DND-41 (cell line): ENCODE measurements at regions not wholly inside any gene's neighbourhood (a gene's known extent, or its start where the extent isn't known, plus 50 kb on each side); places are given as distances from the start of the nearest gene placed in this dataset.

Experiments used
- ATAC-seq: fragments of 200-7000 bp; cut with Tn5 transposase; 3 replicates; pipeline ENCODE4 v1.9.1; 2021; ENCODE audit warnings: low read depth; ENCODE audit not compliant: insufficient read depth
- DNase-seq: peaks from one replicate; pipeline ENCODE4 v3.0.0-alpha.2; 2020
- H2AFZ ChIP-seq: 2 replicates; pipeline ENCODE4 v1.6.0; 2012; ENCODE audit warnings: low read depth, low read length
- H3K27ac ChIP-seq: 2 replicates; pipeline ENCODE4 v1.5.1; 2012; ENCODE audit warnings: low read length, inconsistent platforms
- H3K27me3 ChIP-seq: fragments of 200-600 bp; sonication (generic); 2 replicates; pipeline ENCODE4 v1.6.0; 2012; ENCODE audit warnings: low read length, mild to moderate bottlenecking, inconsistent platforms; ENCODE audit not compliant: insufficient read depth, poor library complexity
- H3K36me3 ChIP-seq: 2 replicates; pipeline ENCODE4 v1.5.1; 2012; ENCODE audit warnings: low read length, inconsistent platforms; ENCODE audit not compliant: insufficient read depth
- H3K4me1 ChIP-seq: 2 replicates; pipeline ENCODE4 v1.5.1; 2012; ENCODE audit warnings: mild to moderate bottlenecking, low read length; ENCODE audit not compliant: insufficient read depth
- H3K4me2 ChIP-seq: 2 replicates; pipeline ENCODE4 v1.6.0; 2012; ENCODE audit warnings: mild to moderate bottlenecking, moderate library complexity, low read length, inconsistent platforms; ENCODE audit not compliant: insufficient read depth
- H3K4me3 ChIP-seq, 2 experiments: fragments of 200-600 bp in 1 of 2; shearing (Covaris generic) in 1 of 2; 2 replicates each; pipeline ENCODE4 v1.5.1; 2012 to 2016; ENCODE audit warnings: inconsistent platforms in 2 of 2, low read length in 2 of 2, mild to moderate bottlenecking in 2 of 2, low read depth in 1 of 2, moderate library complexity in 1 of 2
- H3K79me2 ChIP-seq: 2 replicates; pipeline ENCODE4 v1.6.0; 2012; ENCODE audit warnings: low read length, inconsistent platforms; ENCODE audit not compliant: insufficient read depth
- H3K9ac ChIP-seq: 2 replicates; pipeline ENCODE4 v1.6.0; 2012; ENCODE audit warnings: low read depth, mild to moderate bottlenecking, inconsistent platforms, low read length, moderate library complexity
- H3K9me3 ChIP-seq: 2 replicates; pipeline ENCODE4 v1.5.1; 2012; ENCODE audit warnings: low read length, moderate library complexity, mild to moderate bottlenecking, inconsistent platforms; ENCODE audit not compliant: insufficient read depth, severe bottlenecking
- H4K20me1 ChIP-seq: 2 replicates; pipeline ENCODE4 v1.6.0; 2012; ENCODE audit warnings: low read length; ENCODE audit not compliant: insufficient read depth
- EZH2 ChIP-seq: IDR thresholded peaks from 3 replicates; pipeline ENCODE4 v1.6.1; 2012; ENCODE audit warnings: borderline replicate concordance, low read depth, mild to moderate bottlenecking, moderate library complexity, low read length, inconsistent platforms; ENCODE audit not compliant: severe bottlenecking
- TF ChIP-seq, protein P1 (sequence below): IDR thresholded peaks from 2 replicates; pipeline ENCODE4 v1.5.1; 2012; ENCODE audit warnings: borderline replicate concordance, low read length, moderate library complexity, mild to moderate bottlenecking; ENCODE audit not compliant: poor library complexity, severe bottlenecking; ENCODE audit errors: extremely low read depth

DNA sequence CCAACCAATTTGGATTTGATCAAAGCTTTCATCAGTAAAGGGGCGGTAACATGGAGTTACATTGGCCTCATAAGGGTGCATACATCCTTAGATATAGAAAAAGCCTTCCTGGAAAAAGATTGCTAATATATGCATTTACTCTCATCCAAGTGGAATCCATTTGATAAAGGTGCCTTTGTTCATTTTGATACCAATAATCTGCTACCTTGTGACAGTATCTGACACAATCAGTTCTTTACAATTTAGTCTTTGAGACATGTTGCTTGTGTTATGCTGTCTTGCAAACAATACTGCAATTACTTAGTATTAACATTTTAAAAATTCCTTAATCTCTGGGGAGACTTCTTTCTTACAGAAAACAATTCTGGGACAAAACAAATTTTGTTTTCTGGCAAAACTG is 654.4 kb upstream of the SLC35B3 start:
- Histone ChIP-seq H3K27ac (no peak overlapping the region), H4K20me1 (no peaks in the 10 kb centered on the region), H3K4me1 (no peaks in the 10 kb centered on the region), H3K4me2 (no peak overlapping the region), H3K9ac (no peak overlapping the region), H3K4me3 (no peak overlapping the region), H3K9me3 (no peaks in the 10 kb centered on the region), H2AFZ (no peak overlapping the region), H3K36me3 (no peaks in the 10 kb centered on the region), H3K27me3 (no peaks in the 10 kb centered on the region), H3K79me2 (no peaks in the 10 kb centered on the region)
- ATAC-seq (no peak), DNase-seq (no peak)
- TF ChIP-seq EZH2: no peak
- TF ChIP-seq, protein P1, sequence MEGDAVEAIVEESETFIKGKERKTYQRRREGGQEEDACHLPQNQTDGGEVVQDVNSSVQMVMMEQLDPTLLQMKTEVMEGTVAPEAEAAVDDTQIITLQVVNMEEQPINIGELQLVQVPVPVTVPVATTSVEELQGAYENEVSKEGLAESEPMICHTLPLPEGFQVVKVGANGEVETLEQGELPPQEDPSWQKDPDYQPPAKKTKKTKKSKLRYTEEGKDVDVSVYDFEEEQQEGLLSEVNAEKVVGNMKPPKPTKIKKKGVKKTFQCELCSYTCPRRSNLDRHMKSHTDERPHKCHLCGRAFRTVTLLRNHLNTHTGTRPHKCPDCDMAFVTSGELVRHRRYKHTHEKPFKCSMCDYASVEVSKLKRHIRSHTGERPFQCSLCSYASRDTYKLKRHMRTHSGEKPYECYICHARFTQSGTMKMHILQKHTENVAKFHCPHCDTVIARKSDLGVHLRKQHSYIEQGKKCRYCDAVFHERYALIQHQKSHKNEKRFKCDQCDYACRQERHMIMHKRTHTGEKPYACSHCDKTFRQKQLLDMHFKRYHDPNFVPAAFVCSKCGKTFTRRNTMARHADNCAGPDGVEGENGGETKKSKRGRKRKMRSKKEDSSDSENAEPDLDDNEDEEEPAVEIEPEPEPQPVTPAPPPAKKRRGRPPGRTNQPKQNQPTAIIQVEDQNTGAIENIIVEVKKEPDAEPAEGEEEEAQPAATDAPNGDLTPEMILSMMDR: no peak

DNA sequence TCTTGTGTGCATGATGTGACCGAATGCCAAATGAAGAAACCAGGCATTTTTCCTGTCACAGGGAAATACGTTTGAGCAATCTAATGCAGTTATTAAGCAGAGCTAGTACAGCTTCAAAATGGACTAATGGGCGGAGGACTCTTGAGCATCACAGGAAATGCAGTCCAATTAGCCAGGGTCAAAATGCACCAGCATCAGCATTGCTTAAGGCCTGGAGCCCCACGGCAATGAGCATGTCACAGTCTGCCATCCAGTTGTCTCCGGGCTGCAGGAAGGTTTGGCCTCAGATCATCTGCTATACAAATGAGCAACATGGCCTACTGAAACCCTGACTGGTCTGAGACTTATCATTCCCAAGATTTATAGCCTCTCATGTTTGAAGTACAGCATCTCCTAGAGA is 652.1 kb upstream of the SLC35B3 start:
- Histone ChIP-seq H3K9ac (no peak overlapping the region), H3K36me3 (no peaks in the 10 kb centered on the region), H3K27me3 (no peaks in the 10 kb centered on the region), H3K4me2 (no peak overlapping the region), H3K9me3 (no peaks in the 10 kb centered on the region), H3K27ac (no peak overlapping the region), H4K20me1 (no peaks in the 10 kb centered on the region), H2AFZ (no peak overlapping the region), H3K4me1 (no peaks in the 10 kb centered on the region), H3K79me2 (no peaks in the 10 kb centered on the region), H3K4me3 (no peak overlapping the region)
- TF ChIP-seq EZH2: no peak
- TF ChIP-seq, protein P1: no peak
- ATAC-seq (no peak), DNase-seq (no peak)

DNA sequence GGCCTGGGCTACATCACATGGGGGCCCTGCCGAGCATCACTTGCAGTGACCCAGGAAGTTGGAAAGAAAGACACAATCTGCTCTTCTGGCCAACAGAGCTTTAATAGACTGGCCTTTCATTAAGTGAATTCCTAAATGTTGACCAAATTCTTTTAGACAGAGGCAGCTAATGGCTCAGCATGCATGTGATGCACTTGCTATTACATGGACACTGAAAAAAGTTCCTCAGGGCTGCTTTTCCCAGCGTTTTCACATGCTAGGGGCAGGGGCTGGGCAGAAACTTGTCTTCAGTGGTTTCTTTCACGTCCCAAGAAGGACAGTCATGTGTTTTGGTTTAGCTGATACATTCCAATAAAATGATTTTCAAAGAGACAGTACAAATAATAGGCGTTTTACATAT is 651.0 kb upstream of the SLC35B3 start:
- no peak overlapping the region for H3K27ac ChIP-seq
- H3K79me2 ChIP-seq: no peaks in the 10 kb centered on the region
- no peak overlapping the region for H3K4me3 ChIP-seq
- no peak overlapping the region for H3K4me2 ChIP-seq
- H2AFZ ChIP-seq: no peak overlapping the region
- ATAC-seq (no peak), DNase-seq (no peak)
- no peaks in the 10 kb centered on the region for H3K9me3 ChIP-seq
- no peaks in the 10 kb centered on the region for H3K4me1 ChIP-seq
- TF ChIP-seq, protein P1: no peak
- no peak for TF ChIP-seq EZH2
- no peaks in the 10 kb centered on the region for H4K20me1 ChIP-seq
- no peaks in the 10 kb centered on the region for H3K36me3 ChIP-seq
- no peaks in the 10 kb centered on the region for H3K27me3 ChIP-seq
- no peak overlapping the region for H3K9ac ChIP-seq

DNA sequence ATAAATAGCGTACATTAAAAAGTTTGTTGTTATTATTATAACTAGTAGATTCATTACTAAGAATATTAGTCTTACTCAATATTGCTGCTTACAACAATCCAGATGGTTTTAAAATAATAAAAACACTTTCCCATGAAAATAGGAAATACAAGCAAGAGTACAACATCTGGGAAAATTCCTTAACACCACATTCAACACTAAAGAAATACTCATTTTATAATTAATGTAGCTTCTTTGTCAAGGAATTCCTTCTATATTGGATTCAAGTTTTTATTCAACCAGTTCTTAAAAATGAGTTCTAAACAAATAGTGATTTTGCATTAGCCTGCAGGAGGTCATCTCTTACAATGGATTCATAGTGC is 650.3 kb upstream of the SLC35B3 start:
- Histone ChIP-seq H3K9me3 (no peaks in the 10 kb centered on the region), H3K79me2 (no peaks in the 10 kb centered on the region), H3K9ac (no peak overlapping the region), H3K4me1 (no peaks in the 10 kb centered on the region), H3K36me3 (no peaks in the 10 kb centered on the region), H2AFZ (no peak overlapping the region), H4K20me1 (no peaks in the 10 kb centered on the region), H3K4me3 (no peak overlapping the region), H3K4me2 (no peak overlapping the region), H3K27ac (no peak overlapping the region), H3K27me3 (no peaks in the 10 kb centered on the region)
- no peak for ATAC-seq
- DNase-seq: no peak
- no peak for TF ChIP-seq EZH2
- TF ChIP-seq, protein P1: no peak
